RKO (cell line): ENCODE measurements at regions not wholly inside any gene's neighbourhood (a gene's known extent, or its start where the extent isn't known, plus 50 kb on each side); places are given as distances from the start of the nearest gene placed in this dataset.

Experiments
- DNase-seq: peaks from one replicate; pipeline ENCODE4 v3.0.0-alpha.2; 2016; ENCODE audit warnings: low spot score

- no peak for DNase-seq
Measured at GRCh38 chr21:41076064-41076463, 91.9 kb upstream of the BACE2 start.

DNA sequence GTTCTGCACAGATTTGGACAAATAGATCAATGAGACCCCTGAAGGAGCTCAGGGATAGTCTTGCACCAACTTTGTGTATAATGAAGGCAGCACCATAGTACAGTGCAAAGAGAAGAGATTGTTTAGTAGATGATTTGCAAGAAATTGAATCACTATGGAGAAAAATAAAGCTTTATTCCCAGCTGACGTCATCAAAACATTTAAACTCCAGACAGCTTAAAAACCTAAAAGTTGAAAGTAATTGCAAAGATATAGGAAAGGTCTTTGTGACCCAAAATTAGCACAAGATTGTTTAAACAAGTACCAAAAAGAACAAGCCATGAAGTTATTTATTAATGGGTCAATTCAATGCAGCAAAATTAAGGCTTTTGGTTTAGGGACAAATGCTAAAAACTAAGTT, 88.8 kb upstream of the BACE2 start:
- DNase-seq = no peak

GRCh38 chr21:41080485-41081121, 87.4 kb upstream of the BACE2 start:
- no peak for DNase-seq

DNA sequence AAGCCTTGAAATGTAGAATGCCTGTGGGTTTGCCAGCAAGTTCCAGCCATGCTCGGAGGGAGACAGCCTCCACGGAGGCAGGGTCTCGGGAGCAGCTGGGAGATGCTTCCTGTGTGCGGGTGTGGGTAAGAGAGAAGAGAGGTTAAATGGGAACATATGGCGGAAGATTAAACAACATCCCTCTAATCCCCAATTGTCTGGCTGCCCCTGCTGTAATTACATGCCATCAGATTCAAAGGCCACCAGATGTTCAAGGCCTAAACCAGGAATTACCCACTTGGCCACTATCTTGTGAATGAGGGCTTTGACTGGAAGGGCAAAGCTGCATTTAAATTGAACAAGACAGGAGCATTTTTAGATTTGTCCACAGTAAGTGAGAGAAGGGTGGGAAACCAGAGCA, 81.4 kb upstream of the BACE2 start:
- no peak for DNase-seq

DNA sequence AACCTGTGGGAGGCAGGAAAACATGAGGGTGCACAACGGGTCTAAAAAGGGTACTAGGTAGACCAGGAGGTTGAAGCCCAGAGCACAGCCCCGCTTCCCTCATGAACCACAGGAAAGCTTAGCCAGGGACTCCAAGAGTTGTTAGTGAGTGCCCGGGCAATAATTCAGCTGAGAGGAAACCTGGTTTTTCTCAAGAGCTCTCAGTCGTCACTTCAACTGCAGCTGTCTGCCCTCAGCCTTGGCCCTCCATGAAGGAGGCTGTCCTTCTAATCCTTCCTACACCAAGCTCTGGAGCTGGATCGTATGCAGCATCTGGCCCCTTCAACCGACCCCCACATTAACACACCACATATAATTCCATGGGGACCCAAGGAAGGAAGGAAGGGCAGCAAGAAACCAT, 77.0 kb upstream of the BACE2 start:
- no peak for DNase-seq

DNA sequence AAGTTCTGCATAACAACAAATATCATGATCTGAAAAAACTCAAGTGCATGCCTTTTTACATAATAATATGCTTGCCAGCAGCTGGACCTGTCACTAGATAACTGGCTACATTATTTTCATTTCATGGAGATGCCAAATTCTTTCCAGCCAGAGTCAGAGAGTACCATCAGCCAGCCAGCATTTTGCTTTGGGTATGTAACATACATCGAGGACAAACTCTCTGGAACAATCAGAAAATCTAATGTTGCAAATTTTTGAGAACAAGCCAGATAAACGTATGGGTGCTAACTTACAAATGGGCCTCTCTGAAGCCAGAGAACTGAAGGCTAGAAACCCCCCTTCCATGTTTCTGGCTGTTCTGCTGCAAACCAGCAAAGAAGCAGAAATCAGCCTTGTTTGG, 76.3 kb upstream of the BACE2 start:
- DNase-seq = no peak

DNA sequence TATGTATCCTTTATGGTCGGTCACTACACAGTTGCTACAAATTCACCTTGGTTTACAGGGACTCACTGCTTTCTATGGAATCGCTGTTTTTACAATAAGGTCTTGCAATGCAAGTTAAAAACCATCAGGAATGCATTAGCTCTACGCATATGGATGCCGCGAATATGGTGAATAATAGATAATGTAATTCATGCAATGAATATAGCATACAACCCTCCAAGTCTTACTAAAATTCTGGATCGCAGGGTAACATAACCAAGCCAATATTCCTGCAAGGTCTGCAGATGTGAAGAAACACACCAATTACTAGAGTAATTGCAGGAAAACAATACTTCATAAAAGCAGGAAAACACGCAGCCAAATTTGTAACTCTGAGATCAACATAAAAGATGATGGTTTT, 75.6 kb upstream of the BACE2 start:
- DNase-seq = no peak

DNA sequence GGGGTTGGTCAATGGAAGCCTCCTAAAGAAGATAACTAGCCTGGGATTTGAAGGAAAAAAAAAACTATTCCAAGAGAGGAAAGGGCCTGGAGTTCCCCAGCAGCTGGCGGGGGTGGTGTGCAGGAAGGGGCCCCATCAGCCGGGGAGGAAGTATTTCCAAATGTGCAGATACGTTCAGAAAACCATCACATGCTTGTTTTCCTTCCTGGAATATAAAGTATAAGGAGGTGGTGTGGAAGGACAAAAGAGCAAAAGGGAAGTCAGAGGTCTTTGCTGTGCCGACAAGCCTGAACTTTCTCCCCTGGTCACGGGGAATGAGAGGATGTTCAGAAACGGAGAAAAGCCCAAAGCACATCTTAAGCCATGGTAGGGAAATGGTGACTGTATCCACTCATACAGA, 72.0 kb upstream of the BACE2 start:
- no peak for DNase-seq

- DNase-seq = no peak
Measured at GRCh38 chr21:41098076-41098475, 69.9 kb upstream of the BACE2 start.

- no peak for DNase-seq
Measured at GRCh38 chr21:41098481-41099042, 69.4 kb upstream of the BACE2 start.

GRCh38 chr21:41100826-41101550, 67.0 kb upstream of the BACE2 start:
- no peak for DNase-seq

DNA sequence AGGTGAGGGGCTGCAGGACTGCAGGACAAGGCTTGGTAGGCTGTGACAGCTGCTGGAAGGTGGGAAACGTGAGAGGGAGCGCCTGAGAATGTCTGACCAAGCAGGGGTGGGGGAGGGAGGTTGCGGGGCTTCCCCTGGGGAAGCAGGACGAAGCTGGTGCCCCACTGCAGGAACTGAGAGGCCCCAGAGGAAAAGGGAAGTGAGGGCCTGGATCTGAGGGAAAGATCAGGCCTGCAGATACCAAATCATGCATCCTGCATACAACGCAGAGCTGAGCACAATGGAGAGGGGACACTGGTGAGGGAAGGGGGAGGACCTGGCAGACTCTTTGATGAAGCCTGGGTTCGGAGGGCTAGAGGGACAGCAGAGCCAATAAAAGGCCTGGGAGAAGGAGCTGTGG, 65.7 kb upstream of the BACE2 start:
- DNase-seq = no peak

DNA sequence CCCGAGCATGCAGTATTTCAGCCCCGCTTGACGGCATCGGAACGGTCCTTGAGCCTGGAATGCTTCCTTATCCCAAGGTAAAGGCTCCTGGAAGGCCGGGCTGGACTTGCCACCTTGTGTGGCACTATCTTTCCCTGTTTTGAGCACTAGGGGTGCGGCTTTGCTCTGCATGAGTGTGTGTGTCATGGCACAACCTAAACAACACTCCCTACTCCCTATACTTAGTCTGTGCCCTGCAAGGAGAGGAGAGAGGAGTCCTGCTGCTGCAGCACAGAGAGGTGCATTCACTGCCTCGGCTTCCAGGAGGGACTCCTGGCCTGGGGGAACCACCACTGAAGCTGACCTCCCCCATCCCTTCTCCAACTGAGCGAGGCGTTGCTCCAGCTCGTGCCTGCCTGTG, 60.4 kb upstream of the BACE2 start:
- no peak for DNase-seq

DNA sequence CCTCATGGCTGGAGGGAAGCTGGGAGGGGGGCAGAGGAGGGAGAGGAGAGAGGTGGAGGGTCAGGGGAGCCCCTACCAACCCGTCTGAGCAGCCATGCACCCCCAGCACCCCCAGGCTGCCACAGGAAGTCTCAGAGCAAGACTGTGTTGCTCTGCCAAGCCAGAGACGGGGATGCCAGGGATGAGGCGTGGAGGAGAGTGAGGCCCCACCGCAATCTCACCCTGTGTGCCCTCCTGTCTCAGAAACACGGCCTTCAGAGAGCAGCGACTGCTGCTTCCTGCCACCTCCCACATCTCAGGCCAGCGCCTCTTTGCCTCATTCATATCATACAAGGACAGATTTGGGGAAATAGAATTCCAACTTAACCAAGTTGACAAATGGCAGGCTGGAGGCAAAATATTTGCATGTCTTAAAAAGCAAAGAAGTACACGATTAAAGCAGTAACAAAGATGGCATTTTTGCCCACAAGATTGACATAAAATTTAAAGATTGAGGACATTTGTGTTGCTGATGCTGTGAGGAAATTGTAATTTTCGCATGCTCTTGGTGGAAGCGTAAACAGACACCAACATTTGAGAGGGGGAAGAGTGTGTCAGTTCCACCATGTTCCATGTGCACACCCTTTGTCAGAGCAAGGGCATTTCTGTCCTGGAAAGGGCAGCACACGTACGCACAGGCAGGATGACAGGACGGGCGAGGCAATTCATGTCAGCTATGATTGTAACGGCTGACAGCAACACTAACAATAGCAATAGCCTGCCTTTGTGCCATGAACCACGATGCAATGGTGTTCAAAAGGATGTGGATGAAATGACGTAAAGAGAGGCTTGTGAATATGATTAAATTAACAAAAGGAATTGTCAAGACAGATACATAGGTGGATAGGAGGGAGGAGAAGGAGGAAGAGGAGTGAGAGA, 59.0 kb upstream of the BACE2 start:
- DNase-seq = no peak

GRCh38 chr21:41110161-41110560, 57.8 kb upstream of the BACE2 start:
- DNase-seq = no peak

GRCh38 chr21:41110664-41111063, 57.3 kb upstream of the BACE2 start:
- no peak for DNase-seq

DNA sequence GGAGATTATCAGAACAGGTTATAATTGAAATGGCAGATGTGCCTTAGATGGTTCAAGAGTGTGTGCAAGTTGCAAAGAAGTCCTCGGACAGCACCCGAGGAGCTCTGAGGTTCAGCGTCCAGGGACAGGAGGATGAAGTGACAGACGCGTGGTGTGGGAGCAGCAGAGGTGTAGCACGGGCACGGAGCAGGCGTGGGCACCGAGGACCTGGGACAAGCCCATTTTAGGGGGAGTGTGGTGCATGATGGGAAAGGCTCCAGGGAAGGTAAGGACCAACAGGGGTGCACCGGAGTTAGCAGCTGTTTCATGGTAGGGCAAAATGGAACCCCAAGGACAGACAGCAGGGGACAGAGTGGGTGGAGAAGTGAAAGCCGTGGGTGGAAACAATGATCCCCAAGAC, 56.3 kb upstream of the BACE2 start:
- DNase-seq = no peak

- no peak for DNase-seq
Measured at GRCh38 chr21:41112740-41113692, 54.9 kb upstream of the BACE2 start.

DNA sequence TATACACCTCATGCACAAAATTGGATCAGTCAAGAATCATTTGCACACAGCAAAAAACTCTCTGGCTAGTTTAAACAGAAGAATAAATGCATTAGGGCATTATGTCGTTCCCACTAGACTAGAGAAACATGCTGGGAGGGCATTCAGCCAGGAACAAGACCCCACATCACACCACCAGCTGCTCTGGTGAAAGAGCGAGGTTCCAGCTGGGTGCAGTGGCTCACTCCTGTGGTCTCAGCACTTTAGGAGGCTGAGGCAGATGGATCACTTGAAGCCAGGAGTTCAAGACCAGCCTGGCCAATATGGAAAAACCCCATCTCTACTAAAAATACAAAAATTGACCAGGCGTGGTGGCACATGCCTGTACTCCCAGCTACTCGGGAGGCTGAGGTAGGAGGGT, 52.1 kb upstream of the BACE2 start:
- DNase-seq = no peak
